Muscle layer of colon (tissue), 2 donors: ENCODE measurements at regions not wholly inside any gene's neighbourhood (a gene's known extent, or its start where the extent isn't known, plus 50 kb on each side); places are given as distances from the start of the nearest gene placed in this dataset.

Experiments
- H3K27ac ChIP-seq: one replicate; pipeline ENCODE4 v1.7.0; 2013; ENCODE audit warnings: low read depth, mild to moderate bottlenecking, low read length, moderate library complexity
- H3K27me3 ChIP-seq, 2 donors: one replicate each; pipeline ENCODE4 v1.7.0; 2013; ENCODE audit warnings: low read length in 2 of 2, mild to moderate bottlenecking in 2 of 2; ENCODE audit not compliant: insufficient read depth in 2 of 2, control insufficient read depth in 1 of 2
- H3K36me3 ChIP-seq: one replicate; pipeline ENCODE4 v1.7.0; 2013; ENCODE audit warnings: mild to moderate bottlenecking, low read length; ENCODE audit not compliant: insufficient read depth
- H3K4me1 ChIP-seq: one replicate; pipeline ENCODE4 v1.7.0; 2013; ENCODE audit warnings: mild to moderate bottlenecking, low read length; ENCODE audit not compliant: insufficient read depth
- H3K4me3 ChIP-seq, 2 donors: one replicate each; pipeline ENCODE4 v1.7.0; 2013; ENCODE audit warnings: low read length in 2 of 2, low read depth in 1 of 2, mild to moderate bottlenecking in 1 of 2, moderate library complexity in 1 of 2
- H3K9ac ChIP-seq: one replicate; pipeline ENCODE4 v1.7.0; 2013; ENCODE audit warnings: low read length
- H3K9me3 ChIP-seq: one replicate; pipeline ENCODE4 v1.7.0; 2013; ENCODE audit warnings: mild to moderate bottlenecking, low read length
- donor health status: abdominal sarcoma.
- donor health status: Adenocarcinoma of cecum.

GRCh38 chr7:10083766-10084165 is 889.9 kb upstream of the PHF14 start:
- Histone ChIP-seq H3K4me1 (no peaks in the 10 kb centered on the region), H3K27me3 (no peaks in the 10 kb centered on the region), H3K9me3 (no peaks in the 10 kb centered on the region), H3K36me3 (no peaks in the 10 kb centered on the region), H3K4me3 (no peak overlapping the region), H3K9ac (no peak overlapping the region), H3K27ac (no peak overlapping the region)

- Histone ChIP-seq H3K9me3 (no peaks in the 10 kb centered on the region), H3K27me3 (no peaks in the 10 kb centered on the region), H3K4me1 (no peaks in the 10 kb centered on the region), H3K27ac (no peak overlapping the region), H3K36me3 (no peaks in the 10 kb centered on the region), H3K4me3 (no peak overlapping the region), H3K9ac (no peak overlapping the region)
Observed at GRCh38 chr7:10085231-10085630, 888.4 kb upstream of the PHF14 start.

- H3K4me3 ChIP-seq = no peak overlapping the region
Observed at GRCh38 chr7:10100572-10100971, 873.1 kb upstream of the PHF14 start.

GRCh38 chr7:10101351-10101750 is 872.3 kb upstream of the PHF14 start:
- Histone ChIP-seq H3K4me3 (no peak overlapping the region), H3K9me3 (no peaks in the 10 kb centered on the region), H3K9ac (no peak overlapping the region), H3K27me3 (no peaks in the 10 kb centered on the region), H3K27ac (no peak overlapping the region), H3K4me1 (no peaks in the 10 kb centered on the region), H3K36me3 (no peaks in the 10 kb centered on the region)

More at GRCh38 chr7:10100572-10100971, 873.1 kb upstream of the PHF14 start:
- H3K9ac ChIP-seq = no peak overlapping the region
- no peaks in the 10 kb centered on the region for H3K9me3 ChIP-seq
- H3K27me3 ChIP-seq = no peaks in the 10 kb centered on the region
- no peaks in the 10 kb centered on the region for H3K4me1 ChIP-seq
- no peaks in the 10 kb centered on the region for H3K36me3 ChIP-seq
- H3K27ac ChIP-seq = no peak overlapping the region

GRCh38 chr7:10104292-10104691 is 869.4 kb upstream of the PHF14 start:
- Histone ChIP-seq H3K9me3 (no peaks in the 10 kb centered on the region), H3K4me1 (no peaks in the 10 kb centered on the region), H3K36me3 (no peaks in the 10 kb centered on the region), H3K27me3 (no peaks in the 10 kb centered on the region), H3K9ac (no peak overlapping the region), H3K27ac (no peak overlapping the region), H3K4me3 (no peak overlapping the region)

GRCh38 chr7:10106609-10107008 is 867.1 kb upstream of the PHF14 start:
- no peaks in the 10 kb centered on the region for H3K27me3 ChIP-seq
- H3K9me3 ChIP-seq = no peaks in the 10 kb centered on the region
- H3K36me3 ChIP-seq = no peaks in the 10 kb centered on the region
- H3K9ac ChIP-seq = no peak overlapping the region
- H3K27ac ChIP-seq = no peak overlapping the region
- no peak overlapping the region for H3K4me3 ChIP-seq
- H3K4me1 ChIP-seq = no peaks in the 10 kb centered on the region

- Histone ChIP-seq H3K4me3 (no peak overlapping the region), H3K36me3 (no peaks in the 10 kb centered on the region), H3K9ac (no peak overlapping the region), H3K27ac (no peak overlapping the region), H3K9me3 (no peaks in the 10 kb centered on the region), H3K4me1 (no peaks in the 10 kb centered on the region), H3K27me3 (no peaks in the 10 kb centered on the region)
Observed at GRCh38 chr7:10116511-10116910, 857.2 kb upstream of the PHF14 start.

GRCh38 chr7:10117815-10118214 is 855.9 kb upstream of the PHF14 start:
- no peaks in the 10 kb centered on the region for H3K9me3 ChIP-seq
- peaks cover 7% of the 10 kb centered on the region for H3K4me1 ChIP-seq
- H3K27ac ChIP-seq = no peak overlapping the region
- no peak overlapping the region for H3K4me3 ChIP-seq
- no peak overlapping the region for H3K9ac ChIP-seq
- no peaks in the 10 kb centered on the region for H3K36me3 ChIP-seq
- H3K27me3 ChIP-seq = no peaks in the 10 kb centered on the region

GRCh38 chr7:10120936-10121335 is 852.7 kb upstream of the PHF14 start:
- H3K4me3 ChIP-seq = no peak overlapping the region
- no peaks in the 10 kb centered on the region for H3K27me3 ChIP-seq
- peaks cover 10% of the 10 kb centered on the region for H3K4me1 ChIP-seq
- H3K9me3 ChIP-seq = no peaks in the 10 kb centered on the region
- no peak overlapping the region for H3K9ac ChIP-seq
- no peaks in the 10 kb centered on the region for H3K36me3 ChIP-seq
- H3K27ac ChIP-seq = no peak overlapping the region

- H3K4me1 ChIP-seq = peaks cover 10% of the 10 kb centered on the region
- no peak overlapping the region for H3K9ac ChIP-seq
- no peak overlapping the region for H3K27ac ChIP-seq
- H3K36me3 ChIP-seq = no peaks in the 10 kb centered on the region
- H3K27me3 ChIP-seq = no peaks in the 10 kb centered on the region
- H3K4me3 ChIP-seq = no peak overlapping the region
- H3K9me3 ChIP-seq = no peaks in the 10 kb centered on the region
Observed at GRCh38 chr7:10121631-10122030, 852.0 kb upstream of the PHF14 start.

GRCh38 chr7:10122551-10123100 is 851.0 kb upstream of the PHF14 start:
- no peaks in the 10 kb centered on the region for H3K27me3 ChIP-seq
- no peak overlapping the region for H3K27ac ChIP-seq
- no peak overlapping the region for H3K4me3 ChIP-seq
- no peak overlapping the region for H3K9ac ChIP-seq
- H3K4me1 ChIP-seq = peaks cover 10% of the 10 kb centered on the region
- no peaks in the 10 kb centered on the region for H3K36me3 ChIP-seq
- no peaks in the 10 kb centered on the region for H3K9me3 ChIP-seq

GRCh38 chr7:10128748-10129147 is 844.9 kb upstream of the PHF14 start:
- no peaks in the 10 kb centered on the region for H3K9me3 ChIP-seq
- H3K27ac ChIP-seq = no peak overlapping the region
- H3K9ac ChIP-seq = no peak overlapping the region
- H3K36me3 ChIP-seq = no peaks in the 10 kb centered on the region
- H3K4me3 ChIP-seq = no peak overlapping the region
- no peaks in the 10 kb centered on the region for H3K27me3 ChIP-seq
- no peaks in the 10 kb centered on the region for H3K4me1 ChIP-seq
